NCI-H345 treated with DMSO at 0.1 percent for 48 hours (cell line): ENCODE measurements at regions not wholly inside any gene's neighbourhood (a gene's known extent, or its start where the extent isn't known, plus 50 kb on each side); places are given as distances from the start of the nearest gene placed in this dataset.

Experiments used
- DNase-seq: peaks from one replicate; lab custom pipeline; 2025; ENCODE audit not compliant: unreplicated experiment; lab: John Stamatoyannopoulos, UW

GRCh38 chr2:173630425-173631126 lies 275.9 kb downstream of the CDCA7 start:
- no peak for DNase-seq

DNA sequence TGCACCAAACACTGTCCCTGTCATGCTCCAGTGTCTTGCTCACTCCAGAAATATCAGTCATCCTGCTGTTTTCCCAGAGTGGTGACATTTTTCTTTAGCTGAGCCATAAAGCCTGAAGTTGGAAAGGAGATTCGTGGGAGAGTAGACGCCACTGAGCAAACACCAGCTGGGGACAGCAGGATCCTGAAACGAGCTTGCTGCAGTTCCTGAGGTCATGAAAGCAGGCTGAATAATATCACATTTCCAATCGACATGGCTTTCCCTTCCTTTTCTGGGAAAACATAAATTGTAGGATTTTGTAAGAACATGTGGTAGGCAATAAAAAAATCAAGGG lies 276.4 kb downstream of the CDCA7 start:
- no peak for DNase-seq

- no peak for DNase-seq
These were observed 289.5 kb downstream of the CDCA7 start for GRCh38 chr2:173644146-173644545.

DNA sequence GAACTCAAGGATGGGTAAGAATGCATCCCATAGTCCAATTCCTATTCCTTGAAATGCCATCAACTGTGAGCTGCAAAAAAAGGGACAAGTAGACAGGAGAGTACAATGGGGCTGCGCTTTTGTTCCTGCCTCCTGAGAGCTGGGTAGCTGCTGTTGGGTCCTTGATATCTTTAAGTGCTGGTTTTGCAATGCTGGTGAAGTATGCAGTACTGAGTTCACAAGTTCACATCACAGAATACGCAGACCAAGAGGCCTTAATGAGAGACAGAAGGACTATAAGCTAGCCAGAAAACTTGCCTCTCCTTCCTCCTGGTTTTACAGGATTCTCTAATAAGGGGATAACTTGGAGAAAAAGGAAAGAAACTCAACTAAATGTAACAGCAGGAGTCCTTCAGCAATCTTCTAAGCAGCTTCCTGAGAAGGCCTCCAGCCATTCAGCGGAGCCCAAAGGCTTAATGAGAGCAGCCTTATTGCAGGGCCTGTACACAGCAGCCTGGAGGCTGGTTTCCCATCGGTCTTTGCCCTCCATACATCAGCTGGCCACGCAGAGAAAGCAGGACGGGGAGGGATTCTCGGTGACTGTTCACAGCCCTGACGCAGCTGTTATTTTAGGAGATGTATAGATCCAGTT lies 293.1 kb downstream of the CDCA7 start:
- no peak for DNase-seq

- DNase-seq, result no peak
These were observed 294.1 kb downstream of the CDCA7 start for GRCh38 chr2:173648816-173649215.

GRCh38 chr2:173649527-173650219 lies 295.0 kb downstream of the CDCA7 start:
- DNase-seq, result no peak

DNA sequence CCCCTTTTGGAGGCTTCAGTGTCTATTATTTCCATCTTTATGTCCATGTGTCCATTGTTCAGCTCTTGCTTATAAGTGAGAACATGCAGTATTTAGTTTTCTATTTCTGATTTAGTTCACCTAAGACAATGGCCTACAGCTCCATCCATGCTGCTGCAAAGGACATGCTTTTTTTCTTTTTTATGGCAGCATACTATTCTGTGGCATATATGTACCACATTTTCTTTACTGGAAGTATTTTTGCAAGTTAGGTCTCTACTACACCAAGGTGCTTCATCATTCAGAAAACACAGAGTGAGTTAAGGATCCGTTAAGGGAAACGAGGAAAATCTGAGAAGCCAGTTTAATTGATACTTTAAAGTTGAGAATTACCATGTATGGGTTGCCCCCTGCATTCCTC lies 297.2 kb downstream of the CDCA7 start:
- DNase-seq, result no peak

- no peak for DNase-seq
These were observed 297.6 kb downstream of the CDCA7 start for GRCh38 chr2:173652311-173652710.

DNA sequence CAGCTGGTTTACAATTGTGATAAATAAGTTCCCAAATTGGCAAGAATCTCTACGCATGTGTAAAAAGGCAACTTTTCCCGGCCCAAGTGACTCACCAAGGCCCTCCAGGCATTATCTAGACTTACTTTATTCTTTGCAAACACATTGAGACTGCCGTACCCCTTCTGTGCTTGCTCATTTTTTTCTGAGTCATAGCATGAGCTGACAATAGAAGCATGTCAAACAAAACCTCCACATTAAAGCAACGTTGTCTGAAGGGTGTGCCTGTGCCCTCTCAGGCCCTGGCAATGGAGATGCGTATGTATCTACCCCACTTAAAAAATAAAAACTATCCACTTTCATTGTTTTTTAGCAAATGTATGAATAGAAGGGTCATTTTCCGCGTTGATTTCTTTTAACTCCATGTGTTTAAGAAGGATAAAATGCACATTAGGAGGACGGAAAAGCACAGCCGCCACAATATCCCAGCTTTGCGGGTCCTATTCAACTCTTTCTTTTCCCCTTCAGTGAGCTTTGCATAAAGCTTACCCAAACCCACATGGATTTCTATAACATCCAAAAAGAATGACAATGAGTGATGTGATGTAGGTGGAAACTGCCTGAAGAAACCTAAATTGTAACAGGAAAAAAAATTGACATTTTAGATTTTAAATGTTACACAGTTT lies 298.2 kb downstream of the CDCA7 start:
- peak; percentile 59 for DNase-seq

DNA sequence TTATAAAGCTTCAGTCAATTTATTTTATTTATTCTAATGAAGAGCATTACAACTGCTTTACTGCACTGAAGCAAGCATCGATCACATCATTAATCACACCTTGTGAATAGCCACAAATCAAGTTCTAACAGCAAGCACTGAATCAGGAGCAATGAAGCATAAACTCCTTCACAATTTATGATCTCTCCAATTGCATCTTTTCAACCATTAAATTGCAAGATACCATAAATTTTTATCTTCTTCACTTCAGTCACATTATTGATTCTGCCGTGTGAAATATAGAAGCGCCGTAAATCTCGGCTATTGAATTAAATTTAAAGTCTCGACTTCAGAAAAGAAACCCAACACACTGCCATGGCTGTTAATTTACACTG lies 298.7 kb downstream of the CDCA7 start:
- DNase-seq, result no peak

DNA sequence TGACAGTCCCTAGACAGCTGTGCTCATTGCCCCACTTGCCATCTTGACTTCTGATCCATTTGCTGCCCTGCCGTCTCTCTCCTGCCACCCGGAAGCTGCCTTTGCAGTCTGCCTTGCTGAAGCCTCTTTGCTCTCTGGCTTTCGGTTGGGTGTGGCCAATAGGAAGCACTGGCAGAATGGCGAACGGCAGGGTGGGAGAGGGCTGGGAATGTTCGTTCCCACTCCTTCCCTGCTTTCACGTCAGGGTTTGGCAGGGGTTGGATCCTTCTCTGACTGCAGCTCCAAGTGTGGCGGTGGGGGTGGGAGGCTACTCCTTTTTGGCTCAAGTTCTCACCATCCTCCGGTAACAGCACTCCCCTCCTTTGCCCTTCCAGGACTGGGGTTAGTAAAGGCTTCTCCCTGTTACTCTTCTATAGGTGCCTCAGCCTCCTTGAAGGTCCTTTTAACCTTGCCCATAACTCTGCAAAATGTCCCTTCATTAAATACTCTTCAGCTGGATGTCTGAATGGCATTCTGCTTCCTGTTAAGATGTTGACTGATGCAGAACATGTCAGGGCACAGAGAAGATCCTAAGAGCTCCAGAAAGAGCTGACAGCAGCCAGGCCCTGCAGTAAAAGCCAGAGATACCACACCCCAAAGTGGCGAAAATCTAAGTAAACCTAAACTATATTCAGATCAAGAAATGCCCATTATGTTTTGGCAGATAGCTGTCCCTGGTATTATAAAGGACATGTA lies 299.7 kb downstream of the CDCA7 start:
- DNase-seq, result no peak

- DNase-seq, result no peak
These were observed 300.2 kb downstream of the CDCA7 start for GRCh38 chr2:173654896-173655265.

- DNase-seq, result no peak
These were observed 301.4 kb downstream of the CDCA7 start for GRCh38 chr2:173656086-173656485.

- no peak for DNase-seq
These were observed 303.5 kb downstream of the CDCA7 start for GRCh38 chr2:173657996-173658717.

DNA sequence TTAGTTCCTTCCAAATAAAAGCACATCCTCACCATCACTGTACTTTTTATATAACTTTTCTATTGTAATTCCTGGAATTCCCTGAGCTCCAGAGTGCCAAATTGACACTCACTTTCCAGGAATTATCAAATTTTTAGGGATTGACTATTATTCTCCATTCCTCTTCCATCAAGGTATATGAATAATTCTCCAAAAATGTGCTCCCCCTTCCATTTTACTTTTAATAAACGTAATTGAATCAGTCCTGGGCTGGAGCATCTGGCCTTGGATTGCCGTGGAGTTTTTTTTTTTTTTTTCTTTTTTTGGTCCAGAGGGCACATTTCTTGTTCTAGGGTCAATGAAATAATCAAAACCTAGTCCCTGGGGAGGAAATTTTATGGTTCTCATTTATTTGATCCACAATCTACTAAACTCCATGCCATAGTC lies 304.3 kb downstream of the CDCA7 start:
- no peak for DNase-seq

DNA sequence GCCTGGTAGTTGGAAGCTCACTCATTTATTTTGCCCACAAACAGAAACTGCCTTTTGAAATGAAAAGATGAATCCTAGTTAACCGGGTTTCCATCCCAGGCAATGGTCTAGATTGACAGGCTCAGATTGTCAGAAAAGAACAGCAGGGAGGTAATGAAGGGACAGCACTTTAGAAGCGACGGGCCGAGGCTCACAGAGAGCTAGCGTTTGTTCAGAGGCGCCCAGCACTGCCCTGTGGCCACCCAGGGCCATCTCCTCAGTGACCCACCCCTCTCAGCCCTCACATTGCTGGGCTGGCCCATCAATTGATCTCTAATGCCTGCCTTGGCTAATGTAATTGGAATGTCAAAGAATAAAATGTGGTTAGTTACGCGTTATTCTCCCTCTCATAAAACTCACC lies 304.8 kb downstream of the CDCA7 start:
- DNase-seq, result no peak

GRCh38 chr2:173661586-173661985 lies 303.6 kb downstream of the SP3 start:
- no peak for DNase-seq

- no peak for DNase-seq
These were observed 301.8 kb downstream of the SP3 start for GRCh38 chr2:173663353-173663752.

GRCh38 chr2:173663835-173664512 lies 301.2 kb downstream of the SP3 start:
- DNase-seq, result no peak

- DNase-seq, result no peak
These were observed 300.7 kb downstream of the SP3 start for GRCh38 chr2:173664513-173664910.
